ENCODE measurements at regions not wholly inside any gene's neighbourhood (a gene's known extent, or its start where the extent isn't known, plus 50 kb on each side); places are given as distances from the start of the nearest gene placed in this dataset.

DNA sequence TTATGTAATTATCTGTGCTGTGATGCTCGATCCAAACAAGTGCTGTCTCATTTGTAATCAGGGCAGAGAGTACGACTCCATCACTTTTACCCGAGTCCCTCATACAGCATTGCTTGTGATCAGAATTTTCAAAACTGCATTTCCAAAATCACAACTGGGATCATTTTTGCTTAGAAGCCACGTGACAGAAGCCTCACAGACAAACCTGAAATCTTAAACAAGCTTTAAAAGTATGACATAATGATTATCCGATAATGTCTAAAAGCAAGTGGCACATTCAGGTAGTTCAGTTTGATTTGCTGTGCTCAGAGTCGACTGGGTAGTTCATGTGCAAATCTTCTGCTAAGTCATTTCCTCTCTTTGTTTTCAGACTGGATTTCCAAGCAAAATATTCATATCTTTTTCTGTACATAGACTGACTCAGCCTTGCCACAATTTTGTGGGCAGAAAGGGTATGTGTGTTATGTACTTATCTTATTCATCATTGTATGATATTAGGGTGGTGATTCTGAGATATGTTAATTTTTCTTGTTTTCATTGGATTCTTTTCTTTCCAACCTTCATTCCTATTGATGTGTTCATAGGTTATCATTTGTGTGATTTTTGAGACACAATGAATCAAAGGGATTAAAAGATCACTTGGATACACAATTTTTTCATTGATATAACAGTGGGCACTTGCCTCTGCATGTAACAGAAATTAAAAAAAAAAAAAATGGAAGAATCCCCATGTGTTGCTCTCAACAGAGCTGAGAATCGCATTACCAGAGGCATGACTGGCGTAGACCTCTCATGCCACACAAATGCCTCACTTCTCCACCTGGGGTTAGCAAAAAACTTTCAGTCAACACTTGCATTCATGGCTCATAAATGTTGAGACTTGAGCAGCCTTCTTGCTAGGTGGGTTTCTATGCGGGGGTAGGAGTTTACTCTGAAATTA, 355.7 kb downstream of the LTN1 start:
- DNase-seq (ENCODE audit: low read depth) = no peak

DNA sequence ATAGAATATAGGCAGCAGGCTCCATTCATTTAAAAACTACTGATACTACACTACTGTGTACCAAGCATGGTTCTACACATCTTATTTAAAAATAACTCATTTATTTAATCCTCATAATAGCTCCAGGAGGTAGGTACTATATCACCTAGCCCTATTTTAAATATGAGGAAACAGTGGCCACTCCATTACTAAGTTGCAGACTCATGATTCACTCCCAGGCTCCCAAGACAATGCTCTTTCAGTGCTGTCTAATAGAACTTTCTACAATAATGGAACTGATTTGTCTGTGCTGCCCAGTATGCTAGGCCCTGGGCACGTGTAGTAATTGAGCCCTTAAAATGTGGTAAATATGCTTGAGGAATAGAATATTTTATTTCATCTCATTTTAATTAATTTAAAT, 357.1 kb downstream of the LTN1 start:
- H3K4me3 ChIP-seq (ENCODE audit: low read depth, low read length) = no peak overlapping the region
- TF ChIP-seq MYC (IDR thresholded peaks at IDR 0.05; ENCODE audit: low read depth, low read length) (no peak), POLR2A (IDR thresholded peaks at IDR 0.05; ENCODE audit: extremely low read depth, insufficient read length) (no peak)
- TF ChIP-seq, protein P1, sequence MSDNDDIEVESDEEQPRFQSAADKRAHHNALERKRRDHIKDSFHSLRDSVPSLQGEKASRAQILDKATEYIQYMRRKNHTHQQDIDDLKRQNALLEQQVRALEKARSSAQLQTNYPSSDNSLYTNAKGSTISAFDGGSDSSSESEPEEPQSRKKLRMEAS (IDR thresholded peaks at IDR 0.05; ENCODE audit: low read depth, low read length) = no peak
- TF ChIP-seq, protein P2, sequence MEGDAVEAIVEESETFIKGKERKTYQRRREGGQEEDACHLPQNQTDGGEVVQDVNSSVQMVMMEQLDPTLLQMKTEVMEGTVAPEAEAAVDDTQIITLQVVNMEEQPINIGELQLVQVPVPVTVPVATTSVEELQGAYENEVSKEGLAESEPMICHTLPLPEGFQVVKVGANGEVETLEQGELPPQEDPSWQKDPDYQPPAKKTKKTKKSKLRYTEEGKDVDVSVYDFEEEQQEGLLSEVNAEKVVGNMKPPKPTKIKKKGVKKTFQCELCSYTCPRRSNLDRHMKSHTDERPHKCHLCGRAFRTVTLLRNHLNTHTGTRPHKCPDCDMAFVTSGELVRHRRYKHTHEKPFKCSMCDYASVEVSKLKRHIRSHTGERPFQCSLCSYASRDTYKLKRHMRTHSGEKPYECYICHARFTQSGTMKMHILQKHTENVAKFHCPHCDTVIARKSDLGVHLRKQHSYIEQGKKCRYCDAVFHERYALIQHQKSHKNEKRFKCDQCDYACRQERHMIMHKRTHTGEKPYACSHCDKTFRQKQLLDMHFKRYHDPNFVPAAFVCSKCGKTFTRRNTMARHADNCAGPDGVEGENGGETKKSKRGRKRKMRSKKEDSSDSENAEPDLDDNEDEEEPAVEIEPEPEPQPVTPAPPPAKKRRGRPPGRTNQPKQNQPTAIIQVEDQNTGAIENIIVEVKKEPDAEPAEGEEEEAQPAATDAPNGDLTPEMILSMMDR (IDR thresholded peaks at IDR 0.05; ENCODE audit: low read depth, low read length) = no peak
- no peak for DNase-seq (ENCODE audit: low read depth)

More for the DNA sequence above, 355.7 kb downstream of the LTN1 start:
- H3K4me3 ChIP-seq (ENCODE audit: low read depth, low read length) = no peak overlapping the region
- TF ChIP-seq POLR2A (IDR thresholded peaks at IDR 0.05; ENCODE audit: extremely low read depth, insufficient read length) (no peak), MYC (IDR thresholded peaks at IDR 0.05; ENCODE audit: low read depth, low read length) (no peak)
- TF ChIP-seq, protein P2 (IDR thresholded peaks at IDR 0.05; ENCODE audit: low read depth, low read length) = no peak
- TF ChIP-seq, protein P1 (IDR thresholded peaks at IDR 0.05; ENCODE audit: low read depth, low read length) = no peak

DNA sequence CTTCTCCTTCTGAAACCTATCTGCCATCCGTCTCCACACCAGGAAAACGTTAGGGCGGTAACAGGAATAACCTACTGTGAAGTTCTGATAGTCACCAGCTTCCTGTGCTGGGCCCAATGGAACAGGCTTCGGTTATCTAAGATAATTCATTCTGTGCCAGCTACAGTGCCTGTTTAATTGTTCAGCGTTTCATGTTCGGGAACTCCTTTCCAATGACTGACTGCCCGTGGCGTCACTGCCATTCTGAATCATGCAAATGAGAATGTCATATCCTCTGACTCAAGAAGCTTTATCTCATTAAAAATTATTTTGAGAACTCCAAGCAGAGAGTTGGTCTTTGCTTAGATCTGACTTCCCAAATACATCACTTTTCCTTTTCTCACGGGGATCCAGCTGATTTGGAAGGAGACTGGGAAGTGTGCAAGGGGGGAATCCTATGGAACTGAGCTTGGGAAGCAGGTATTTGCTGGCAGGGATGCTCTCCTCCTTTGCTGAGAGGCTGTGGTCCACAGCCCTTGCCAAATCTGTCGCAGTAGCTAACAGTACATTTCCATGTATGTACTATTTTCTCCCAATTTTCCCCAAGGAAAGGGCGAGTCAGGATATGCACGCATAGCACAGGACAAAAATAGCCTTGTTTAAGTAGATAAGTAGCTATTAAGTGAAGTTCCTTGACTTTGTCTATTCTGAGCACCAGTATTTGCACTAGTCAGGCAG, 358.7 kb downstream of the LTN1 start:
- no peak overlapping the region for H3K4me3 ChIP-seq (ENCODE audit: low read depth, low read length)
- TF ChIP-seq, protein P2 (IDR thresholded peaks at IDR 0.05; ENCODE audit: low read depth, low read length) = no peak
- TF ChIP-seq POLR2A (IDR thresholded peaks at IDR 0.05; ENCODE audit: extremely low read depth, insufficient read length) (no peak), MYC (IDR thresholded peaks at IDR 0.05; ENCODE audit: low read depth, low read length) (no peak)
- TF ChIP-seq, protein P1 (IDR thresholded peaks at IDR 0.05; ENCODE audit: low read depth, low read length) = no peak
- no peak for DNase-seq (ENCODE audit: low read depth)

DNA sequence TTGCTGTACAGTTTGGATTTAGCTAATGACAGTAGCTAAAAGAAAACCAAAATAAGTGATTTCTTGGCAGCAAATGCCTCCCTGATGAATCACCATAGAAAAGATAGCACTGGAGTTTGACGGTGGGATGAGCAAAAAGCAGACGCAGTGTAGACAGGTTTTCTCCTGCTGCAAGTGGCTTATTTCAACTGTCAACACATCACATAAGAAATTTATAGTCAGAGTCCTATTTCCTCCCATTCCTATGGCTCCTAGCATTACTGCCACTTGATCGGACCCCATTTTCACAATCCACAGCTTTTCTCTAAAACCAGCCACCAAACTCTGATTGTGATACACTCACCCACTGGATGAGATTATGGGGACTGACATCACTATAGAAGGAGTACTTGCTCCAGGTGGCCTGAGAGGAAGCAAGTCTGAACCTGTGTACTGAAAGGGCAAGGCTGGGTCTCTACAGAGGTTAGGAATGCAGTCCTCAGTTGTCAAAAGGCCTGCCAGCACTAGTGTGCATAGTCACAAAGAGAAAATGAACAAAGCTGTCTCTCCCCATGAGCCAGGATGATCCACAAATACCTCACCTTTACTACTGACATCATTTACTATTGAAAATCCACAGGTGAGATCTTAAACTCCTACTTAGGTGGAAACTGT, 359.8 kb downstream of the LTN1 start:
- no peak for DNase-seq (ENCODE audit: low read depth)
- H3K4me3 ChIP-seq (ENCODE audit: low read depth, low read length) = no peak overlapping the region
- TF ChIP-seq MYC (IDR thresholded peaks at IDR 0.05; ENCODE audit: low read depth, low read length) (no peak), POLR2A (IDR thresholded peaks at IDR 0.05; ENCODE audit: extremely low read depth, insufficient read length) (no peak)
- TF ChIP-seq, protein P2 (IDR thresholded peaks at IDR 0.05; ENCODE audit: low read depth, low read length) = no peak
- TF ChIP-seq, protein P1 (IDR thresholded peaks at IDR 0.05; ENCODE audit: low read depth, low read length) = no peak

DNA sequence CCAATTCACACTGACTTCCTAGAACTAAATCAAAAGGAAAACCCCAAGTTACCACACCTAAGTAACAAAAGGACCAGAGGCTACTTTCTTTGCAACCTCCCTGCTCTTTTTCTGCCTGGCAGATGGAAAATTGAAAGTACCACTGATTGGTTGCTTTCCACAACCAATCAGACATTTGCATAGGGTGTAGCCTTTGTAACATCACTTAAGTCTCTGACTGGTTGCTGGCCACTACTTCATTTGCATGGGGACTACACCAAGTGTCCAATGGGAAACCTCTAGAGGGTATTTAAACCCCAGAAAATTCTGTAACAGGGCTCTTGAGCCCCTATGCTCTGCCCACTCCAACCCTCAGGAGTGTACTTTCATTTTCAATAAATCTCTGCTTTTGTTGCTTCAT, 365.0 kb downstream of the LTN1 start:
- no peak overlapping the region for H3K4me3 ChIP-seq (ENCODE audit: low read depth, low read length)
- DNase-seq (ENCODE audit: low read depth) = peak; percentile 2
- TF ChIP-seq, protein P2 (IDR thresholded peaks at IDR 0.05; ENCODE audit: low read depth, low read length) = no peak
- TF ChIP-seq POLR2A (IDR thresholded peaks at IDR 0.05; ENCODE audit: extremely low read depth, insufficient read length) = no peak
- no peak for TF ChIP-seq MYC (IDR thresholded peaks at IDR 0.05; ENCODE audit: low read depth, low read length)
- TF ChIP-seq, protein P1 (IDR thresholded peaks at IDR 0.05; ENCODE audit: low read depth, low read length) = no peak

Measured in NB4 (cell line).